Endothelial cell (in vitro differentiated cells): ENCODE measurements at regions not wholly inside any gene's neighbourhood (a gene's known extent, or its start where the extent isn't known, plus 50 kb on each side); places are given as distances from the start of the nearest gene placed in this dataset.
"Not testable (repeated sequence)": the region's sequence is repeated elsewhere in the genome, so short reads cannot be mapped to it uniquely, and the experiment has no call there.

Source experiments
- DNase-seq: peaks from one replicate; pipeline ENCODE4 v3.0.0; 2021; ENCODE audit warnings: low spot score
- H3K27ac Mint-ChIP-seq: one replicate; pipeline ENCODE4 v1.8.0; 2021; ENCODE audit warnings: mixed read lengths, inconsistent platforms; ENCODE audit not compliant: unreplicated experiment
- H3K27me3 Mint-ChIP-seq: one replicate; pipeline ENCODE4 v1.8.0; 2021; ENCODE audit warnings: mild to moderate bottlenecking, moderate library complexity, mixed read lengths, inconsistent platforms; ENCODE audit not compliant: unreplicated experiment
- H3K36me3 Mint-ChIP-seq: one replicate; pipeline ENCODE4 v1.8.0; 2021; ENCODE audit warnings: mild to moderate bottlenecking, low read depth, mixed read lengths, inconsistent platforms; ENCODE audit not compliant: unreplicated experiment
- H3K4me1 Mint-ChIP-seq: one replicate; pipeline ENCODE4 v1.8.0; 2021; ENCODE audit warnings: mild to moderate bottlenecking, mixed read lengths, inconsistent platforms; ENCODE audit not compliant: unreplicated experiment
- H3K4me3 Mint-ChIP-seq: one replicate; pipeline ENCODE4 v1.8.0; 2021; ENCODE audit warnings: mild to moderate bottlenecking, mixed read lengths, inconsistent platforms; ENCODE audit not compliant: unreplicated experiment
- H3K9me3 Mint-ChIP-seq: one replicate; pipeline ENCODE4 v1.8.0; 2021; ENCODE audit warnings: mixed read lengths, inconsistent platforms; ENCODE audit not compliant: unreplicated experiment
- TF ChIP-seq, protein P1 (sequence below): fragments of 200-600 bp; sonication (generic); IDR thresholded peaks from one replicate; pipeline ENCODE4 v1.5.0; 2021; ENCODE audit warnings: antibody characterized with exemption; ENCODE audit not compliant: unreplicated experiment

DNA sequence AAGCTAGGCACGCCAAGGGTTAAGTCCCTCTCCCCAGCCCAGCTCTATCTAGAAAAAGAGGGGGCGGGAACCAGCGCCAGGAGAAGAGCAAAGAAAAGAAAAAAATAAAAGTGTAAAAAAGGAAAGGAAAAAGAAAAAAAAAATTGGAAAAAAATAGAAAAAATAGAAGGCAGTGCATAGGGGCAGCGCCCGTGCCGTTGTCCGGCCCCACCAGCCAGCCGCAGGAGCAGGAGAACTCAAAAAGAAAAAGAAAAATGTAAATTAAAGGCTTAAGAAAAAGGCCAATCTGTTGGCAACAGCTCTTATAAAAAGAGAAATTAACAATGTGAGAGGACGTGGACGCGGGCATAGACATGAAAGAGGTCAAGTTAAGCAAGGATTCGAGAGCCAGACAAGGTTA lies 105.4 kb upstream of the ZNF98 start:
- Mint-ChIP-seq H3K36me3 (no peaks in the 10 kb centered on the region), H3K9me3 (peaks cover 46% of the 10 kb centered on the region), H3K27me3 (no peaks in the 10 kb centered on the region), H3K4me3 (no peak overlapping the region), H3K4me1 (no peaks in the 10 kb centered on the region), H3K27ac (no peak overlapping the region)
- DNase-seq, result no peak
- TF ChIP-seq, protein P1, sequence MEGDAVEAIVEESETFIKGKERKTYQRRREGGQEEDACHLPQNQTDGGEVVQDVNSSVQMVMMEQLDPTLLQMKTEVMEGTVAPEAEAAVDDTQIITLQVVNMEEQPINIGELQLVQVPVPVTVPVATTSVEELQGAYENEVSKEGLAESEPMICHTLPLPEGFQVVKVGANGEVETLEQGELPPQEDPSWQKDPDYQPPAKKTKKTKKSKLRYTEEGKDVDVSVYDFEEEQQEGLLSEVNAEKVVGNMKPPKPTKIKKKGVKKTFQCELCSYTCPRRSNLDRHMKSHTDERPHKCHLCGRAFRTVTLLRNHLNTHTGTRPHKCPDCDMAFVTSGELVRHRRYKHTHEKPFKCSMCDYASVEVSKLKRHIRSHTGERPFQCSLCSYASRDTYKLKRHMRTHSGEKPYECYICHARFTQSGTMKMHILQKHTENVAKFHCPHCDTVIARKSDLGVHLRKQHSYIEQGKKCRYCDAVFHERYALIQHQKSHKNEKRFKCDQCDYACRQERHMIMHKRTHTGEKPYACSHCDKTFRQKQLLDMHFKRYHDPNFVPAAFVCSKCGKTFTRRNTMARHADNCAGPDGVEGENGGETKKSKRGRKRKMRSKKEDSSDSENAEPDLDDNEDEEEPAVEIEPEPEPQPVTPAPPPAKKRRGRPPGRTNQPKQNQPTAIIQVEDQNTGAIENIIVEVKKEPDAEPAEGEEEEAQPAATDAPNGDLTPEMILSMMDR, result no peak

DNA sequence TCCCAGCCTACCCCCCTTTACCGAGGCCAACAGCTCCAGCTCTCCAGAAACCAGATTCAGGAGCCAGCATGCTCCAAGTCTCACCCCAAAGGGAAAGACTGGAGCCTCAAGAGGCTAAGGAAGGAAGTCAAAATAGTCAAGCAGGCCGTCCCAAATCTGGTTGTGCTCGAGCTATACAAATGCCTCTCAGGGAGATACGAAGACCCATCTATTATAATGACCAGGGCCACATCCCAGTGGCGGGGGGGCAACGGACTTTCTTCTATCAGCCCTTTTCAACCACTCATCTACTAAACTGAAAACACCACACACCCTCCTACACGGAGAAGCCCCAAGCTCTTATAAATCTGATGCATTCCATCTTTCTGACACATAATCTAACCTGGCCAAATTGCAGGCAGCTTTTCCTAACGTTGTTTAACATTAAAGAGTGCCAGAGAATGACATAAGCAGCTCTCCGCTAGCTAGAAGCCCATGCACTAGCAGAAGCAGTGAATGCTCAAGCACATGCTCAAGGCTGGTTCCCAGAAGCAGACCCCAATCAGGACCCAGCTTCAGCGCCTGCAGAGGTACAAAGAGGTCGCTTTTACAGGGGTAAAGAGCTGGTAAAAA lies 104.6 kb upstream of the ZNF98 start:
- Mint-ChIP-seq H3K27me3 (no peaks in the 10 kb centered on the region), H3K27ac (no peak overlapping the region), H3K4me1 (no peaks in the 10 kb centered on the region), H3K9me3 (peaks cover 47% of the 10 kb centered on the region), H3K4me3 (no peak overlapping the region), H3K36me3 (peaks cover 3% of the 10 kb centered on the region)
- TF ChIP-seq, protein P1, result no peak
- DNase-seq, result no peak

DNA sequence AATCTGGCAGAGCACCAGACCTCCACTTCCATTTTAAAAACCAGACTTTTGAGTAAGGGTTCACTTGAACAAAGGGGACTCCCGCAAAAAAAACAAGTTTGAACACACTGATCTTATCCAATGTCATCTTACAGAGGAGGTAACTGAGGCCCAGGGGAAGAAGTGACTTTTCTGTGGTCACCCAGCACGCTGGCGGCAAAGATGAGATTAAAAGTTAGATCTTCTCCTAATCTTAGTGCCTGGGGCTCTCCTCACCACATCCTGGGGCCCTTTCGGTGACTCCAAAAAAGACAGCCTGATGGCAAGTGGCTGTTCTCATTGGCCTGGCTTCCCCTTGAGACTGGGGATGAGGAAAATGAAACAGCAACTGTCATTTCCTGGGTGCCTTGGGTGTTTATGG lies 101.8 kb upstream of the ZNF98 start:
- no peak for DNase-seq
- H3K27ac Mint-ChIP-seq, result no peak overlapping the region
- peaks cover 12% of the 10 kb centered on the region for H3K27me3 Mint-ChIP-seq
- TF ChIP-seq, protein P1, result no peak
- H3K4me3 Mint-ChIP-seq, result no peak overlapping the region
- H3K4me1 Mint-ChIP-seq, result no peaks in the 10 kb centered on the region
- peaks cover 9% of the 10 kb centered on the region for H3K36me3 Mint-ChIP-seq
- H3K9me3 Mint-ChIP-seq, result peaks cover 49% of the 10 kb centered on the region

DNA sequence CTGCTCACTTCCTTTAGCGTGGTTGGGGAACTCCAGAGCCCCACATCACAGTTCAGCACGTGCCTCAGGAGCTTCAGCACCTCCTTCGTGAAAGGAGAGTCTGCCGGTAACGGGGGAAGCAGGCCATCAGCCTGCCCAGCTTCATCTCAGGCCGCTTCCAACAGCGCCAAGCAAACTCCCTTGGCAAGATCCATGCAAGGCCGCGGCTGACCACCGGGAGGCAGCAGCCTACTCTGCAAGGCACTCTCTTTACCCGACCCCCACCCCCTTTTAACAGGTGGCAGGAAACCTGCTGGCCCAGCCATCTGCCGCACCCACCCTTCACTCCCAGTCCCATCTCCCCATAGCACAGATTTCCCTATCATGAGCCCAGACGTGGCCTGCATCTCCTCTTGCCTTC lies 97.4 kb upstream of the ZNF98 start:
- not testable (repeated sequence) for H3K4me1 Mint-ChIP-seq, H3K27ac Mint-ChIP-seq, DNase-seq, H3K4me3 Mint-ChIP-seq
- H3K9me3 Mint-ChIP-seq, result peaks cover 48% of the 10 kb centered on the region
- H3K27me3 Mint-ChIP-seq, result peaks cover 21% of the 10 kb centered on the region
- H3K36me3 Mint-ChIP-seq, result peaks cover 19% of the 10 kb centered on the region

DNA sequence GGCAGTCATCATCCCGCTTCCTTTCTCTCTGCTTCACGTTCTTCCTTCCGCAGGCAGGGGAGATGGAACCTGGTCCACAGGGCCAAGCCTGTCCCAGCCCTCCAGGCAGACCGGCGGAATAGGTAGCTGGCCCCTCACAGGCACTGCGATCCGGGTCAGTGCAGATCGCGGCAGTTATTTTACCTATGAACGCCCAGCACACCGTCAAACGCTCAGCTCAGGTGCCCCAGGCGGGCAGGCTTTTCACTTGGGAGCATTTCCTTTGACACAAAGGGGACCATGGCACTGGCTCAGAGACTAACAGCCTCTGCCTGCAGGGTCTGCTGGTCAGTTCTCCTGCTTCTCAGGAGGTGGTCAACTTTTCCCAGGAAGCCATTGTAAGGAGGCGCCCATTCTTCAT lies 97.0 kb upstream of the ZNF98 start:
- peaks cover 44% of the 10 kb centered on the region for H3K9me3 Mint-ChIP-seq
- peaks cover 21% of the 10 kb centered on the region for H3K27me3 Mint-ChIP-seq
- DNase-seq, result no peak
- no peaks in the 10 kb centered on the region for H3K4me1 Mint-ChIP-seq
- no peak overlapping the region for H3K27ac Mint-ChIP-seq
- TF ChIP-seq, protein P1, result no peak
- peaks cover 19% of the 10 kb centered on the region for H3K36me3 Mint-ChIP-seq
- no peak overlapping the region for H3K4me3 Mint-ChIP-seq
